Right lobe of liver (tissue), 6 donors: ENCODE measurements at regions not wholly inside any gene's neighbourhood (a gene's known extent, or its start where the extent isn't known, plus 50 kb on each side); places are given as distances from the start of the nearest gene placed in this dataset.
"Not testable (repeated sequence)": the region's sequence is repeated elsewhere in the genome, so short reads cannot be mapped to it uniquely, and the experiment has no call there.

Experiments used
- ATAC-seq, 4 donors: fragments of 200-7000 bp; cut with Tn5 transposase; one replicate each; pipeline ENCODE4 v1.9.1; 2020; ENCODE audit warnings: mild to moderate bottlenecking in 4 of 4, moderate library complexity in 4 of 4
- DNase-seq, 3 donors: peaks; one replicate each; pipeline ENCODE4 v3.0.0-alpha.2; 2020
- H3K27ac ChIP-seq, 3 donors: fragments of 200-600 bp; one replicate each; pipeline ENCODE4 v1.8.0; 2022
- H3K27me3 ChIP-seq, 2 donors: fragments of 200-600 bp; one replicate each; pipeline ENCODE4 v1.8.0; 2022
- H3K36me3 ChIP-seq, 4 donors: fragments of 200-600 bp; sonication (generic) in 1 of 4; one replicate each; pipeline versions ENCODE4 v1.5.1 to v1.8.0; 2017 to 2022; ENCODE audit warnings: control low read depth in 1 of 4
- H3K4me1 ChIP-seq, 4 donors: fragments of 200-600 bp; sonication (generic) in 1 of 4; one replicate each; pipeline versions ENCODE4 v1.5.1 to v1.8.0; 2017 to 2022; ENCODE audit warnings: control low read depth in 1 of 4
- H3K4me3 ChIP-seq, 3 donors: fragments of 200-600 bp; one replicate each; pipeline ENCODE4 v1.8.0; 2022
- H3K9me3 ChIP-seq, 4 donors: fragments of 200-600 bp; sonication (generic) in 1 of 4; one replicate each; pipeline versions ENCODE4 v1.5.1 to v1.8.0; 2017 to 2022; ENCODE audit warnings: control low read depth in 1 of 4
- POLR2A ChIP-seq: fragments of 450-650 bp; IDR thresholded peaks from one replicate; pipeline ENCODE4 v1.6.1; 2017; ENCODE audit warnings: antibody characterized with exemption, mild to moderate bottlenecking
- WGBS: methylation state at CpG from one replicate; pipeline ENCODE4 v1.1.6; 2018; ENCODE audit warnings: low coverage, low lambda C conversion rate; ENCODE audit not compliant: insufficient coverage; ENCODE audit errors: missing lambda C conversion rate; 5-methylcytosine and 5-hydroxymethylcytosine counted together
- intact Hi-C, 2 donors: fragments of 100-400 bp; cut with DNase I; formaldehyde crosslinking; loops; one replicate each; pipeline versions ENCODE4 v1.11.2 to v1.14.1; 2022
- TF ChIP-seq, protein P1 (sequence below), 4 donors: fragments of 200-600 bp in 3 of 4; fragments of 450-650 bp in 1 of 4; IDR thresholded peaks; one replicate each; pipeline versions ENCODE4 v1.5.1 to v1.8.0; 2016 to 2022; ENCODE audit warnings: antibody characterized with exemption in 4 of 4, mild to moderate bottlenecking in 2 of 4
- donor health status: DM: no; HTN: yes; CAD: no.
- donor health status: DM: no; HTN: no; CAD: no.
- donor health status: DM: no; HTN: no; CAD: no.
- donor health status: DM: no; HTN: yes; CAD: no.
- donor health status: DM: no; HTN: yes; CAD: no.

DNA sequence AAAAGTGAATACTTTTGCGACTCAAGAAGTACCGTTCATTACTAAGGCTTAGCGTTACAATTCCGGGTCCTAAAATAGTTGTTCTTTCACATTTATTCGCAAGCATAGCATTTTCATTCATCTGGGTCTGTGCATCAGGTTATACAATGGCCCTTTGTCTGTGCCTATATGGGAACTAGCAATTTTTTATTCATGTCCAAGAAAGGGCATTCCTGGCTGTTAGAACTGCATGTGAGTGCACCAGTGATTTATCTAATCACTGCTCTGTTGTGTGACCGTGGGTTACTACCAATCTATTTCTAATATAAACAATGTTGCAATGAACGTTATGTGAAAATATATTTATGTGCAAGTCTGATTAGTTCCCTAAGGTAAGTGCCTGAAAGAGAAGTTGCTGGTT is 63.8 kb downstream of the SPANXA1 start:
- H3K9me3 ChIP-seq, H3K4me3 ChIP-seq, H3K27me3 ChIP-seq, ATAC-seq, H3K27ac ChIP-seq, DNase-seq, H3K4me1 ChIP-seq, intact Hi-C loops, H3K36me3 ChIP-seq: not testable (repeated sequence)
- WGBS = no CpG with 5 or more reads among the region's 7 CpGs

DNA sequence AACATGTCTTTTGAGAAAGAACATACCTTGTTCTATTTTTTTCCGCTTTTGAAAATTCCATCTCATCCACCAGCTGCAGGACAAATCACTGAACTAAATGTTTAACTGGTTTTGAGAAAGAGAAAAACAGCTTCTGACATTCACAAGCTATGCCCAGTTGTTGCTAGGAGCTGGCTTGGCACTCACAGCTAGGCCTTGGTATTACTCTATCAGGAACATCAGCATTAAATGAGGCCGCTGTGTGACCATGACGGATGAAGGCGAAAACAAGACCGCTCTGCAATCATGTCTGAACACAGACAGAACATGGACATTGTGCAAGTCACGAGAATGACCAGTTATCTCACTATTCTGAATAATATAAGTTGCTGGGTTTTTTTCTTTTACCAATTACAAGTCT is 108.8 kb downstream of the SPANXA1 start:
- H3K4me3 ChIP-seq, DNase-seq, H3K36me3 ChIP-seq, H3K27ac ChIP-seq, H3K9me3 ChIP-seq, intact Hi-C loops, H3K27me3 ChIP-seq, H3K4me1 ChIP-seq, ATAC-seq: not testable (repeated sequence)
- WGBS = 33% methylated on average over 1 of the region's 6 CpGs

DNA sequence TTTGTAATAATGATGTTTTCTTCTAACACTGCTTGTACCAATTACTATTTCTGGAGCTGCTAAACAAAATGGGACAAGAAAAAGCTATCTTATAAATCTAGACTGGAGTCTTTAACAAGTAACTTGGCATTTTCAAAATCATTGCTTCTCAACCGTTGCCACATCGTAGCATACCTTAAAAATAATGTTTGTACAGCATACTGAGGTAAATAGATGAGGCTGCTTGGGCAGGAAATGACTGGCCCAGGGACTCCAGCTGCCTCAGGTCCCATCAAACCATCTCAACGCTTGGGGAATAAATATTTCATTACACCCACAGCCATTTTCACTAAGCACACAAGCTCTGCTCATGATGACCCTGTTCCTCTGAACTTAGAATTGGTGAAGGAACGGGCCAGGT is 115.1 kb downstream of the SPANXA1 start:
- no peaks in the 10 kb centered on the region for H3K36me3 ChIP-seq
- no peaks in the 10 kb centered on the region for H3K9me3 ChIP-seq
- no peak overlapping the region for H3K27ac ChIP-seq
- TF ChIP-seq, protein P1, sequence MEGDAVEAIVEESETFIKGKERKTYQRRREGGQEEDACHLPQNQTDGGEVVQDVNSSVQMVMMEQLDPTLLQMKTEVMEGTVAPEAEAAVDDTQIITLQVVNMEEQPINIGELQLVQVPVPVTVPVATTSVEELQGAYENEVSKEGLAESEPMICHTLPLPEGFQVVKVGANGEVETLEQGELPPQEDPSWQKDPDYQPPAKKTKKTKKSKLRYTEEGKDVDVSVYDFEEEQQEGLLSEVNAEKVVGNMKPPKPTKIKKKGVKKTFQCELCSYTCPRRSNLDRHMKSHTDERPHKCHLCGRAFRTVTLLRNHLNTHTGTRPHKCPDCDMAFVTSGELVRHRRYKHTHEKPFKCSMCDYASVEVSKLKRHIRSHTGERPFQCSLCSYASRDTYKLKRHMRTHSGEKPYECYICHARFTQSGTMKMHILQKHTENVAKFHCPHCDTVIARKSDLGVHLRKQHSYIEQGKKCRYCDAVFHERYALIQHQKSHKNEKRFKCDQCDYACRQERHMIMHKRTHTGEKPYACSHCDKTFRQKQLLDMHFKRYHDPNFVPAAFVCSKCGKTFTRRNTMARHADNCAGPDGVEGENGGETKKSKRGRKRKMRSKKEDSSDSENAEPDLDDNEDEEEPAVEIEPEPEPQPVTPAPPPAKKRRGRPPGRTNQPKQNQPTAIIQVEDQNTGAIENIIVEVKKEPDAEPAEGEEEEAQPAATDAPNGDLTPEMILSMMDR (IDR thresholded peaks at IDR 0.05) = no peak
- TF ChIP-seq POLR2A = no peak
- DNase-seq (no peak), ATAC-seq (no peak)
- WGBS = 44% methylated on average over 4 of the region's 4 CpGs
- H3K4me1 ChIP-seq = no peaks in the 10 kb centered on the region
- no peaks in the 10 kb centered on the region for H3K27me3 ChIP-seq
- intact Hi-C loops = no loop called here
- H3K4me3 ChIP-seq = no peak overlapping the region

DNA sequence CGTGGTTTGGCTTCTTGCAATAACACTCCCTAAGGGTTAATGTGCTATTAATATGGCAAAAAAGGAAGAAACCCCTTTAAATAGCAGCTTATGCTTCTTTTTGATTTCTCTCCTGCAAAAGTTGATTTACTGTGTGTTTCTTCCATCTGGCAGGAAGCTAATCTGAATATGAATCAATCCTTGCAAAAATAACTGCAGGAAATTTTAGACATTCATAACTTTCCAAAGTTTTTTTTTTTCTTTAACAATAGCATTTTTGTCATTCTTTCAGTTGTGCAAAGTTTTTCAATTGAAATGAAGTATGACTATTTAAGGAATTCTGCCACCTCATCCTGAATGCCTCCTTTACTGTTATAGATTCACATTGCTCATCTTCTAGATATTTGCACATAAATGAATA is 115.6 kb downstream of the SPANXA1 start:
- WGBS = 25% methylated on average over 1 of the region's 1 CpG
- intact Hi-C loops = no loop called here
- TF ChIP-seq POLR2A = no peak
- TF ChIP-seq, protein P1 (IDR thresholded peaks at IDR 0.05) = no peak
- H3K27ac ChIP-seq = no peak overlapping the region
- no peaks in the 10 kb centered on the region for H3K27me3 ChIP-seq
- no peaks in the 10 kb centered on the region for H3K9me3 ChIP-seq
- no peak overlapping the region for H3K4me3 ChIP-seq
- no peaks in the 10 kb centered on the region for H3K4me1 ChIP-seq
- DNase-seq = no peak
- H3K36me3 ChIP-seq = no peaks in the 10 kb centered on the region
- ATAC-seq = no peak

- Histone ChIP-seq H3K9me3 (no peaks in the 10 kb centered on the region), H3K27me3 (no peaks in the 10 kb centered on the region), H3K4me3 (no peak overlapping the region), H3K36me3 (no peaks in the 10 kb centered on the region), H3K27ac (no peak overlapping the region), H3K4me1 (no peaks in the 10 kb centered on the region)
- TF ChIP-seq, protein P1 (IDR thresholded peaks at IDR 0.05) = peak in 3 of 4 donors; percentile 20 to 23 (median 20)
- no peak for TF ChIP-seq POLR2A
- intact Hi-C loops = no loop called here
- no peak for ATAC-seq
- 36% methylated on average over 4 of the region's 4 CpGs for whole genome bisulfite sequencing
- DNase-seq = no peak
Measured at GRCh38 chrX:141467442-141467841, 117.1 kb downstream of the SPANXA1 start.

DNA sequence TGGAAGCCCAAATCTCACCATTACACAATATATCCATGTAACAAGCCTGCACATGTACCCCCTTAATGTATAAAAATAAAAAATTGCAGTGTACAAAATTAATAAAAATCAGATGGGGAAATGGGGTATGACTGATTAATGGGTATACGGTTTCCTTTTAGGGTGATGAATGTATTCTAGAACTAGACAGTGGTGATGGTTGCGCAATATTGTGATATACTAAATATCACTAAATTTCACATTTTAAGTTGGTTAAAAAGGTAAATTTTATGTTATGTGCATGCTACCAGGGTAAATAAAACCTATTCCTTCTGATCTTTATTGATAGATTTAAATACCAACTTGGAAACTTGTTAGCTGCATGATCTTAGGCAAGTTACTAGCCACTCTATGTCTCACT is 129.4 kb downstream of the SPANXA1 start:
- Histone ChIP-seq H3K27me3 (no peaks in the 10 kb centered on the region), H3K27ac (no peak overlapping the region), H3K4me3 (no peak overlapping the region), H3K4me1 (no peaks in the 10 kb centered on the region), H3K36me3 (no peaks in the 10 kb centered on the region), H3K9me3 (no peaks in the 10 kb centered on the region)
- DNase-seq (no peak), ATAC-seq (no peak)
- no peak for TF ChIP-seq POLR2A
- TF ChIP-seq, protein P1 (IDR thresholded peaks at IDR 0.05) = no peak
- 100% methylated on average over 2 of the region's 2 CpGs for WGBS
- intact Hi-C loops = no loop called here
